Endodermal cell (in vitro differentiated cells): ENCODE measurements at regions not wholly inside any gene's neighbourhood (a gene's known extent, or its start where the extent isn't known, plus 50 kb on each side); places are given as distances from the start of the nearest gene placed in this dataset.

Experiments
- DNase-seq: peaks from one replicate; pipeline ENCODE4 v3.0.0-alpha.2; 2017
- H3K27ac ChIP-seq: 2 replicates; pipeline ENCODE4 v1.5.1; 2013; ENCODE audit warnings: mild to moderate bottlenecking, low read depth, low read length, moderate library complexity
- H3K27me3 ChIP-seq: 2 replicates; pipeline ENCODE4 v1.6.1; 2013; ENCODE audit warnings: mild to moderate bottlenecking, low read length, moderate library complexity; ENCODE audit not compliant: insufficient read depth, control insufficient read depth, poor library complexity, severe bottlenecking
- H3K36me3 ChIP-seq: 2 replicates; pipeline ENCODE4 v1.7.0; 2013; ENCODE audit warnings: mild to moderate bottlenecking, low read length, moderate library complexity; ENCODE audit not compliant: control insufficient read depth, insufficient read depth
- H3K4me1 ChIP-seq: one replicate; pipeline ENCODE4 v1.7.0; 2013; ENCODE audit warnings: low read length; ENCODE audit not compliant: control insufficient read depth, insufficient read depth
- H3K4me3 ChIP-seq: 2 replicates; pipeline ENCODE4 v1.5.1; 2013; ENCODE audit warnings: mild to moderate bottlenecking, low read length, moderate library complexity
- H3K9ac ChIP-seq: 2 replicates; pipeline ENCODE4 v1.6.1; 2013; ENCODE audit warnings: mild to moderate bottlenecking, low read length, moderate library complexity; ENCODE audit not compliant: poor library complexity, severe bottlenecking; ENCODE audit errors: extremely low read depth
- H3K9me3 ChIP-seq: 2 replicates; pipeline ENCODE4 v1.6.1; 2013; ENCODE audit warnings: mild to moderate bottlenecking, low read length, moderate library complexity; ENCODE audit not compliant: control insufficient read depth
- H3K27ac Mint-ChIP-seq: 2 replicates; pipeline ENCODE4 v1.8.0; 2020; ENCODE audit warnings: mixed read lengths
- H3K27me3 Mint-ChIP-seq: 2 replicates; pipeline ENCODE4 v1.8.0; 2021; ENCODE audit warnings: mild to moderate bottlenecking, mixed read lengths; ENCODE audit not compliant: insufficient read depth
- H3K36me3 Mint-ChIP-seq: 2 replicates; pipeline ENCODE4 v1.8.0; 2020; ENCODE audit warnings: low read depth, mixed read lengths
- H3K4me1 Mint-ChIP-seq: 2 replicates; pipeline ENCODE4 v1.8.0; 2020; ENCODE audit warnings: mixed read lengths
- H3K4me3 Mint-ChIP-seq: 2 replicates; pipeline ENCODE4 v1.8.0; 2020; ENCODE audit warnings: mild to moderate bottlenecking, moderate library complexity, mixed read lengths
- H3K9me3 Mint-ChIP-seq: 2 replicates; pipeline ENCODE4 v1.8.0; 2020; ENCODE audit warnings: mild to moderate bottlenecking, mixed read lengths
- WGBS, 2 experiments: methylation state at CpG; one replicate each; pipeline versions ENCODE4 v1.1.5 to v1.1.7; 2013; ENCODE audit warnings: missing lambda C conversion rate in 2 of 2, mixed read lengths in 1 of 2; ENCODE audit not compliant: insufficient coverage in 1 of 2, insufficient read length in 1 of 2; 5-methylcytosine and 5-hydroxymethylcytosine counted together
- TF ChIP-seq, protein P1 (sequence below): fragments of 200-600 bp; sonication (generic); conservative IDR thresholded peaks from 2 replicates; pipeline ENCODE4 v1.5.0; 2021; ENCODE audit warnings: antibody characterized with exemption, mild to moderate bottlenecking

DNA sequence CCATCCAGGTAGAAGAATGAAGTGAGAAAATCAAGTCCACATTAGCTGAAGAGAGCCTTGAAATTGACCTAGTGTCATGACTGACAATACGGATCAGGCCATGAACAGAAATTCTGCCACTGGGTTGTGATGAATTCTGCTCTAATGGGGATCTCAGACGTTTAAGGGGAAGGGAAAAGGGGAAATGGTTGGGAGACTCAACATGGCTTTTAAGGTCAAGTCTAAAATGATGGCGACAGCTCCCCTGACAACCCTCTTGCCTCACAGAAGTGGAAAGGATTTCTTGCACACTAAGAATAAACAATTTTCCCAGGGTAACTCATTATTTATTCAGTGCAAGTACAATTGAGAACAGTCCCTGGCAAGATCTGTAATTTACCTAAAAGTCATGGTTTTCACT lies 302.5 kb upstream of the ACVR2A start:
- no peak overlapping the region for H3K27ac Mint-ChIP-seq
- no peaks in the 10 kb centered on the region for H3K9me3 Mint-ChIP-seq
- TF ChIP-seq, protein P1, sequence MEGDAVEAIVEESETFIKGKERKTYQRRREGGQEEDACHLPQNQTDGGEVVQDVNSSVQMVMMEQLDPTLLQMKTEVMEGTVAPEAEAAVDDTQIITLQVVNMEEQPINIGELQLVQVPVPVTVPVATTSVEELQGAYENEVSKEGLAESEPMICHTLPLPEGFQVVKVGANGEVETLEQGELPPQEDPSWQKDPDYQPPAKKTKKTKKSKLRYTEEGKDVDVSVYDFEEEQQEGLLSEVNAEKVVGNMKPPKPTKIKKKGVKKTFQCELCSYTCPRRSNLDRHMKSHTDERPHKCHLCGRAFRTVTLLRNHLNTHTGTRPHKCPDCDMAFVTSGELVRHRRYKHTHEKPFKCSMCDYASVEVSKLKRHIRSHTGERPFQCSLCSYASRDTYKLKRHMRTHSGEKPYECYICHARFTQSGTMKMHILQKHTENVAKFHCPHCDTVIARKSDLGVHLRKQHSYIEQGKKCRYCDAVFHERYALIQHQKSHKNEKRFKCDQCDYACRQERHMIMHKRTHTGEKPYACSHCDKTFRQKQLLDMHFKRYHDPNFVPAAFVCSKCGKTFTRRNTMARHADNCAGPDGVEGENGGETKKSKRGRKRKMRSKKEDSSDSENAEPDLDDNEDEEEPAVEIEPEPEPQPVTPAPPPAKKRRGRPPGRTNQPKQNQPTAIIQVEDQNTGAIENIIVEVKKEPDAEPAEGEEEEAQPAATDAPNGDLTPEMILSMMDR, result no peak
- Histone ChIP-seq H3K9me3 (no peaks in the 10 kb centered on the region), H3K9ac (no peak overlapping the region), H3K36me3 (no peaks in the 10 kb centered on the region), H3K27ac (no peak overlapping the region), H3K4me1 (no peaks in the 10 kb centered on the region), H3K4me3 (no peak overlapping the region), H3K27me3 (no peaks in the 10 kb centered on the region)
- no peaks in the 10 kb centered on the region for H3K27me3 Mint-ChIP-seq
- no peaks in the 10 kb centered on the region for H3K36me3 Mint-ChIP-seq
- H3K4me3 Mint-ChIP-seq, result no peak overlapping the region
- 89 to 90% methylated on average over 2 to 3 of the region's 3 CpGs for WGBS, 2 experiments
- peaks cover 6% of the 10 kb centered on the region for H3K4me1 Mint-ChIP-seq
- DNase-seq, result no peak

DNA sequence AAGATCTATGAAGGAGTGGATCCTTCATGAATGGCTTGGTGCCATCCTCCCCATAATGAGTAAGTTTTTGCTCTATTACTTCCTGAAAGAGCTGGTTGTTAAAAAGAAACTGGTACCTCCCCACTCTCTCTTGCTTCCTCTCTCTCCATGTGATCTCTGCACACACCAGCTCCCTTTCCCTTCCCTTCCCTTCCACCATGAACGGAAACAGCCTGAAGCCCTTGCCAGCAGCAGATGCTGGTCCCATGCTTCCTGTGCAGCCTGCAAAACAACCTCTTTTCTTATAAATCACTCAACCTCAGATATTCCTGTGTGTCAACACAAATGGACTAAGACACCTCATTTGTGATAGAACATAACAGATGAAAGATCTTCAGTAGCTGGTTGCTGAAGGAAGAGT lies 303.5 kb upstream of the ACVR2A start:
- Mint-ChIP-seq H3K27me3 (no peaks in the 10 kb centered on the region), H3K4me3 (no peak overlapping the region), H3K36me3 (no peaks in the 10 kb centered on the region), H3K9me3 (no peaks in the 10 kb centered on the region), H3K4me1 (peaks cover 10% of the 10 kb centered on the region), H3K27ac (no peak overlapping the region)
- no peaks in the 10 kb centered on the region for H3K9me3 ChIP-seq
- H3K4me1 ChIP-seq, result no peaks in the 10 kb centered on the region
- no peak overlapping the region for H3K4me3 ChIP-seq
- 91% methylated on average over 1 of the region's 1 CpG; no CpG with 5 or more reads in 1 of the 2 experiments for WGBS, 2 experiments
- TF ChIP-seq, protein P1, result no peak
- H3K27ac ChIP-seq, result no peak overlapping the region
- no peaks in the 10 kb centered on the region for H3K36me3 ChIP-seq
- no peaks in the 10 kb centered on the region for H3K27me3 ChIP-seq
- DNase-seq, result no peak
- no peak overlapping the region for H3K9ac ChIP-seq

GRCh38 chr2:147538821-147539220 lies 306.0 kb upstream of the ACVR2A start:
- Histone ChIP-seq H3K4me1 (no peaks in the 10 kb centered on the region), H3K9me3 (no peaks in the 10 kb centered on the region), H3K4me3 (no peak overlapping the region), H3K9ac (no peak overlapping the region), H3K27ac (no peak overlapping the region), H3K36me3 (no peaks in the 10 kb centered on the region), H3K27me3 (no peaks in the 10 kb centered on the region)
- H3K4me3 Mint-ChIP-seq, result no peak overlapping the region
- no peak overlapping the region for H3K27ac Mint-ChIP-seq
- 78 to 94% methylated on average over 1 to 3 of the region's 3 CpGs for WGBS, 2 experiments
- TF ChIP-seq, protein P1, result no peak
- H3K4me1 Mint-ChIP-seq, result peaks cover 25% of the 10 kb centered on the region
- no peaks in the 10 kb centered on the region for H3K36me3 Mint-ChIP-seq
- no peak for DNase-seq
- H3K9me3 Mint-ChIP-seq, result no peaks in the 10 kb centered on the region
- H3K27me3 Mint-ChIP-seq, result no peaks in the 10 kb centered on the region
